Fibroblast of lung (primary cell): ENCODE measurements at regions not wholly inside any gene's neighbourhood (a gene's known extent, or its start where the extent isn't known, plus 50 kb on each side); places are given as distances from the start of the nearest gene placed in this dataset.

Source experiments
- EZH2 ChIP-seq: IDR thresholded peaks from 2 replicates; pipeline ENCODE4 v1.5.1; 2012; ENCODE audit warnings: low read length, control low read depth, mild to moderate bottlenecking; ENCODE audit errors: missing control alignments
- TF ChIP-seq, protein P1 (sequence below), 2 donors: IDR thresholded peaks in 1 of 2; conservative IDR thresholded peaks in 1 of 2; 1 replicate in 1 of 2; 2 replicates in 1 of 2; pipeline ENCODE4 v1.5.1; 2011 to 2012; ENCODE audit warnings: low read length in 2 of 2, control low read depth in 1 of 2, inconsistent platforms in 1 of 2, low read depth in 1 of 2, mild to moderate bottlenecking in 1 of 2

DNA sequence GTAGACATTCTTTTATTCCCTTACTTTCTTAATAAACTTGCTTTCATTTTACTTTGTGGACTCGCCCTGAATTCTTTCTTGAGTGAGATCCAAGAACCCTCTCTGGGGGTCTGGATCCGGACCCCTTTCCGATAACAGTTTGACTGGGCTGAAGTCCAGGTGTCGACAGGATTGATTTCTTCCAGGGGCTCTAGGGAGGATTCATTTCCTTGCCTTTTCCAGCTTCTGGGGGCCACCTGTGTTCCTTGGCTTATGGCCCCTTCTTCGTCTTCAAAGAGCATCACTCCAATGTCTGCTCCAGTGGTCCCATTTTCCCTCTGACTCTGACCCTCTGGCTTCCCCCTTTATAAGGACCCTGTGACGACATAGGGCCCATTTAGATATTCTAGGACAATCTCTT is 67.5 kb downstream of the COPS8 start:
- TF ChIP-seq EZH2 = no peak
- TF ChIP-seq, protein P1, sequence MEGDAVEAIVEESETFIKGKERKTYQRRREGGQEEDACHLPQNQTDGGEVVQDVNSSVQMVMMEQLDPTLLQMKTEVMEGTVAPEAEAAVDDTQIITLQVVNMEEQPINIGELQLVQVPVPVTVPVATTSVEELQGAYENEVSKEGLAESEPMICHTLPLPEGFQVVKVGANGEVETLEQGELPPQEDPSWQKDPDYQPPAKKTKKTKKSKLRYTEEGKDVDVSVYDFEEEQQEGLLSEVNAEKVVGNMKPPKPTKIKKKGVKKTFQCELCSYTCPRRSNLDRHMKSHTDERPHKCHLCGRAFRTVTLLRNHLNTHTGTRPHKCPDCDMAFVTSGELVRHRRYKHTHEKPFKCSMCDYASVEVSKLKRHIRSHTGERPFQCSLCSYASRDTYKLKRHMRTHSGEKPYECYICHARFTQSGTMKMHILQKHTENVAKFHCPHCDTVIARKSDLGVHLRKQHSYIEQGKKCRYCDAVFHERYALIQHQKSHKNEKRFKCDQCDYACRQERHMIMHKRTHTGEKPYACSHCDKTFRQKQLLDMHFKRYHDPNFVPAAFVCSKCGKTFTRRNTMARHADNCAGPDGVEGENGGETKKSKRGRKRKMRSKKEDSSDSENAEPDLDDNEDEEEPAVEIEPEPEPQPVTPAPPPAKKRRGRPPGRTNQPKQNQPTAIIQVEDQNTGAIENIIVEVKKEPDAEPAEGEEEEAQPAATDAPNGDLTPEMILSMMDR (conservative IDR thresholded peaks at IDR 0.05 in 1 of 2, IDR thresholded peaks at IDR 0.05 in 1 of 2; ENCODE audit: low read depth in 1 of 2, low read length in 2 of 2) = no peak
